ENCODE measurements at regions not wholly inside any gene's neighbourhood (a gene's known extent, or its start where the extent isn't known, plus 50 kb on each side); places are given as distances from the start of the nearest gene placed in this dataset.

DNA sequence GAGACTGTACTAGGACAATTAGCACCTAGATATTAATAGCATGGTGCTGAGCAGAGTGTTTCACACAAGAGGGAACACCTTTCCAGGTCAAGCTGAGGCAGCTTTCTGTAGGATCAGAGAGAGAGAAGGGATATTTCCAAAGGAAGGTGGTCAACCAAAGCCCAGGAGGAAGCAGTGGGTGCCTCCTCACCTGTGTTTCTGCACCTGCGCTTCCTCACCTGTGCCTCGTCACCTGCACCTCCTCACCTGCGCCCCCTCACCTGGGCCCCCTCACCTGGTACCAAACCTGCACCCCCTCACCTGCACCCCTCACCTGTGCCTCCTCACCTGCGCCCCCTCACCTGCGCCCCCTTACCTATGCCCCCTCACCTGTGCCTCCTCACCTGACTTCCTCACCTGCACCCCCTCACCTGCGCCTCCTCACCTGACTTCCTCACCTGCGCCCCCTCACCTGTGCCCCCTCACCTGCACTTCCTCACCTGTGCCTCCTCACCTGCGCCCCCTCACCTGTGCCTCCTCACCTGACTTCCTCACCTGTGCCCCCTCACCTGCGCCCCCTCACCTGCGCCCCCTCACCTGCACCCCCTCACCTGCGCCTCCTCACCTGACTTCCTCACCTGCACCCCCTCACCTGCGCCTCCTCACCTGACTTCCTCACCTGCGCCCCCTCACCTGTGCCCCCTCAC, 67.9 kb downstream of the TTLL2 start:
- DNase-seq (ENCODE audit: low read depth): no peak
- TF ChIP-seq CTCF (IDR thresholded peaks at IDR 0.05; ENCODE audit: insufficient read depth, low read length, poor library complexity, severe bottlenecking): no peak
- no peak overlapping the region for H3K4me3 ChIP-seq (ENCODE audit: low read depth, low read length)
- no peaks in the 10 kb centered on the region for H3K27me3 ChIP-seq (ENCODE audit: control insufficient read depth, insufficient read depth, low read length)
- no peaks in the 10 kb centered on the region for H3K36me3 ChIP-seq (ENCODE audit: control insufficient read depth, insufficient read depth, low read length)

GRCh38 chr6:167393731-167394130, 68.8 kb downstream of the TTLL2 start:
- no peak for TF ChIP-seq CTCF (IDR thresholded peaks at IDR 0.05; ENCODE audit: insufficient read depth, low read length, poor library complexity, severe bottlenecking)
- Histone ChIP-seq H3K27me3 (ENCODE audit: control insufficient read depth, insufficient read depth, low read length) (no peaks in the 10 kb centered on the region), H3K36me3 (ENCODE audit: control insufficient read depth, insufficient read depth, low read length) (no peaks in the 10 kb centered on the region), H3K4me3 (ENCODE audit: low read depth, low read length) (no peak overlapping the region)
- no peak for DNase-seq (ENCODE audit: low read depth)

DNA sequence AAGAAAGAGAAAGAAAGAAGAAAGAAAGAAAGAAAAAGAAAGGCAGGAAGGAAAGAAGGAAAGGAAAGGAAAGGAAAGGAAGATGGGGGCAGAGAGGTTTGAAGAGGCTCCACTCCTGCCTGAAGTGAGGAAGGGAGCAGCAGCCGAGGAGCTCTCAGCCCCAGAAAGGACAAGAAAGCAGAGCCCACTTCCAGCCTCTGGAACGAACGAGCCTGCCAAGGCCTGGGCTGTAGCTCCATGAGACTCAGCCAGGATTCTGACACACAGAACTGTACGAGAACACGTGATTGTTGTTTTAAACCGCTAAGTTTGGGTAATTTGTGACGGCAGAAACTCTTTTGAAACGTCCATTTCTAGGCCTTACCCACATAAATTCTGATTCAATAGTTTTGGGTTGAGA, 69.5 kb downstream of the TTLL2 start:
- no peak for DNase-seq (ENCODE audit: low read depth)
- H3K36me3 ChIP-seq (ENCODE audit: control insufficient read depth, insufficient read depth, low read length): no peaks in the 10 kb centered on the region
- H3K27me3 ChIP-seq (ENCODE audit: control insufficient read depth, insufficient read depth, low read length): no peaks in the 10 kb centered on the region
- TF ChIP-seq CTCF (IDR thresholded peaks at IDR 0.05; ENCODE audit: insufficient read depth, low read length, poor library complexity, severe bottlenecking): no peak
- H3K4me3 ChIP-seq (ENCODE audit: low read depth, low read length): no peak overlapping the region

DNA sequence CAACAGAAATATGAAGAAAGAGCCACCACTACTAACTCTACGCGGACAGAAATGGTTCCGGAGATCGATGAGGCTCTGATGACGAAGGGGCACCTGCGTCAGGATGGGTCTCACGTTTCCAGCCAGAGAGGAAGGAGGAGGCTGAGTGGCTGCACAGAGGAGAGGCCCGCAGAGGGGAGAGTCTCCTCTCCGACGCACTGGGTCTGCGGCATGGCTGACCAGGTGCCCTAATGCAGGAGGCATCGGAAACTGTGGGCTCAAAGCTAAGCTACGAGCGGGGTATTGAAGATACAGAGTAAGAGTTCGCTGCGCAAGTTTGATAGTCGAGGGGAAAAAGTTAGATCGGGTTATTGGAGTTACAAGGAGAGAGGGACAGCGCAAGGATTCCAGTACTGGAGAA, 69.9 kb downstream of the TTLL2 start:
- no peaks in the 10 kb centered on the region for H3K36me3 ChIP-seq (ENCODE audit: control insufficient read depth, insufficient read depth, low read length)
- TF ChIP-seq CTCF (IDR thresholded peaks at IDR 0.05; ENCODE audit: insufficient read depth, low read length, poor library complexity, severe bottlenecking): no peak
- H3K4me3 ChIP-seq (ENCODE audit: low read depth, low read length): no peak overlapping the region
- DNase-seq (ENCODE audit: low read depth): no peak
- H3K27me3 ChIP-seq (ENCODE audit: control insufficient read depth, insufficient read depth, low read length): no peaks in the 10 kb centered on the region

- Histone ChIP-seq H3K27me3 (ENCODE audit: control insufficient read depth, insufficient read depth, low read length) (no peaks in the 10 kb centered on the region), H3K36me3 (ENCODE audit: control insufficient read depth, insufficient read depth, low read length) (no peaks in the 10 kb centered on the region), H3K4me3 (ENCODE audit: low read depth, low read length) (no peak overlapping the region)
- DNase-seq (ENCODE audit: low read depth): no peak
- TF ChIP-seq CTCF (IDR thresholded peaks at IDR 0.05; ENCODE audit: insufficient read depth, low read length, poor library complexity, severe bottlenecking): no peak
Measured at GRCh38 chr6:167396068-167396658, 71.3 kb downstream of the TTLL2 start.
